Right atrium auricular region (tissue), 2 donors: ENCODE measurements at regions not wholly inside any gene's neighbourhood (a gene's known extent, or its start where the extent isn't known, plus 50 kb on each side); places are given as distances from the start of the nearest gene placed in this dataset.
A peak's percentile ranks its signal among the peaks of the same experiment; 100 is the strongest.

ENCODE experiments used
- DNase-seq: peaks from one replicate; pipeline ENCODE4 v3.0.0-alpha.2; 2019; ENCODE audit warnings: low spot score
- H3K27ac ChIP-seq, 2 donors: fragments of 200-600 bp; sonication (generic); 1 replicate in 1 of 2; 2 replicates in 1 of 2; pipeline ENCODE4 v1.5.1; 2016 to 2019
- H3K27me3 ChIP-seq, 2 donors: fragments of 200-600 bp; sonication (generic); one replicate each; pipeline versions ENCODE4 v1.5.1 to v1.6.0; 2017 to 2019
- H3K36me3 ChIP-seq: fragments of 200-600 bp; sonication (generic); one replicate; pipeline ENCODE4 v1.5.1; 2016
- H3K4me1 ChIP-seq, 2 donors: fragments of 200-600 bp; sonication (generic); one replicate each; pipeline versions ENCODE4 v1.5.1 to v1.6.0; 2017 to 2019
- H3K4me3 ChIP-seq, 2 donors: fragments of 200-600 bp; sonication (generic); 1 replicate in 1 of 2; 2 replicates in 1 of 2; pipeline ENCODE4 v1.5.1; 2017 to 2019; ENCODE audit warnings: mild to moderate bottlenecking in 1 of 2, moderate library complexity in 1 of 2
- H3K9me3 ChIP-seq, 2 donors: fragments of 200-600 bp; sonication (generic); one replicate each; pipeline ENCODE4 v1.5.1; 2019
- CTCF ChIP-seq, 2 donors: fragments of 200-600 bp; sonication (generic); IDR thresholded peaks; one replicate each; pipeline ENCODE4 v1.5.1; 2019; ENCODE audit warnings: antibody characterized with exemption in 2 of 2

GRCh38 chr2:12500899-12501298, 215.8 kb upstream of the TRIB2 start:
- no peaks in the 10 kb centered on the region for H3K27me3 ChIP-seq
- H3K9me3 ChIP-seq: no peaks in the 10 kb centered on the region
- DNase-seq: no peak
- no peak for TF ChIP-seq CTCF (IDR thresholded peaks at IDR 0.05)
- H3K36me3 ChIP-seq: no peaks in the 10 kb centered on the region
- peak overlapping the region; percentile 58 to 64 for H3K27ac ChIP-seq
- no peak overlapping the region for H3K4me3 ChIP-seq
- peaks cover 0 to 23% of the 10 kb centered on the region in 2 donors for H3K4me1 ChIP-seq

GRCh38 chr2:12501469-12502158, 215.1 kb upstream of the TRIB2 start:
- peak overlapping the region in 1 of 2 donors; percentile 5 for H3K27ac ChIP-seq
- no peak overlapping the region for H3K4me3 ChIP-seq
- no peaks in the 10 kb centered on the region for H3K9me3 ChIP-seq
- peak; percentile 72 for DNase-seq
- no peaks in the 10 kb centered on the region for H3K36me3 ChIP-seq
- H3K4me1 ChIP-seq: peaks cover 0 to 23% of the 10 kb centered on the region in 2 donors
- no peak for TF ChIP-seq CTCF (IDR thresholded peaks at IDR 0.05)
- H3K27me3 ChIP-seq: no peaks in the 10 kb centered on the region

- Histone ChIP-seq H3K9me3 (no peaks in the 10 kb centered on the region), H3K36me3 (no peaks in the 10 kb centered on the region), H3K4me1 (peaks cover 0 to 23% of the 10 kb centered on the region in 2 donors), H3K27me3 (no peaks in the 10 kb centered on the region), H3K27ac (no peak overlapping the region), H3K4me3 (no peak overlapping the region)
- DNase-seq: no peak
- no peak for TF ChIP-seq CTCF (IDR thresholded peaks at IDR 0.05)
These were observed 214.0 kb upstream of the TRIB2 start for GRCh38 chr2:12502759-12503158.

- no peaks in the 10 kb centered on the region for H3K36me3 ChIP-seq
- peaks cover 0 to 23% of the 10 kb centered on the region in 2 donors for H3K4me1 ChIP-seq
- TF ChIP-seq CTCF (IDR thresholded peaks at IDR 0.05): no peak
- no peak for DNase-seq
- no peaks in the 10 kb centered on the region for H3K9me3 ChIP-seq
- H3K27me3 ChIP-seq: no peaks in the 10 kb centered on the region
- no peak overlapping the region for H3K4me3 ChIP-seq
- H3K27ac ChIP-seq: no peak overlapping the region
These were observed 212.3 kb upstream of the TRIB2 start for GRCh38 chr2:12504443-12504842.

GRCh38 chr2:12506846-12507245, 209.9 kb upstream of the TRIB2 start:
- Histone ChIP-seq H3K4me3 (no peak overlapping the region), H3K27me3 (no peaks in the 10 kb centered on the region), H3K9me3 (no peaks in the 10 kb centered on the region), H3K4me1 (peaks cover 0 to 9% of the 10 kb centered on the region in 2 donors), H3K36me3 (no peaks in the 10 kb centered on the region), H3K27ac (no peak overlapping the region)
- DNase-seq: no peak
- TF ChIP-seq CTCF (IDR thresholded peaks at IDR 0.05): no peak

- no peaks in the 10 kb centered on the region for H3K9me3 ChIP-seq
- peaks cover 0 to 6% of the 10 kb centered on the region in 2 donors for H3K4me1 ChIP-seq
- H3K4me3 ChIP-seq: no peak overlapping the region
- TF ChIP-seq CTCF (IDR thresholded peaks at IDR 0.05): no peak
- H3K27me3 ChIP-seq: no peaks in the 10 kb centered on the region
- H3K36me3 ChIP-seq: no peaks in the 10 kb centered on the region
- H3K27ac ChIP-seq: no peak overlapping the region
- DNase-seq: no peak
These were observed 209.4 kb upstream of the TRIB2 start for GRCh38 chr2:12507295-12507694.
